ENCODE measurements at regions not wholly inside any gene's neighbourhood (a gene's known extent, or its start where the extent isn't known, plus 50 kb on each side); places are given as distances from the start of the nearest gene placed in this dataset.
"Not testable (repeated sequence)": the region's sequence is repeated elsewhere in the genome, so short reads cannot be mapped to it uniquely, and the experiment has no call there.

DNA sequence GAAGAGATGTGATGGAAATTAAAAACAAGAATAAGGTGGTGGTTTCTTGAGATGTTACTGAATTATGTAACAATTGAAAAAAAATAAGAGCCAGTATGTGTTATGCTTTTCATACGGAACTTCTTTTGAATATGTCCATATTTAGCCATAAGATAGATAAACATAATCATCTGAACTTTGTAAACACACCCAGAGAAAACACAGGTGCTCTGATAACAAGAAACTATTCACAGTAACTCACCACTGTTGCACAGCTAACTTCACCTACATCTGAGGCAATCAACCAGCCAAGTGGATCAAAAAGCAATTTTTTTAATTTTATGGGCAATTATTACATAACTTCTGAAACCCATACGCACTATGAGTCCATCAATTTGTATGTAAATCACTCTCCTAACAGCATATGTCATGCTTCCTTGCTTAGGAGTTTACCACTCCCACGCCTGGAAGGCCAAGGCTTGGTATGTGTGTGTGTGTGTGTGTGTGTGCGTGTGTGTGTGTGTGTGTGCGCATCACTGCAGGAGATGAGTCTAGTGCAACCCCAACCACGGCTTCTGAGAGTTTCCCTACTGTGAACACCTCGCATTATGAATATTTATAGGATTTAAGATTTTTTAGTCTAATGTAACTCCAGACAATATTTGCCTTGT, 443.4 kb downstream of the BCAT1 start:
- H3K4me1 ChIP-seq (ENCODE audit: control insufficient read depth, insufficient read depth, low read length) = peaks cover 7% of the 10 kb centered on the region; the same call in 1 of the 2 replicates
- H3K9ac ChIP-seq (ENCODE audit: low read depth, low read length) = no peak overlapping the region
- no peaks in the 10 kb centered on the region for H3K36me3 ChIP-seq (ENCODE audit: control insufficient read depth, insufficient read depth, low read length)
- H3K9me3 ChIP-seq (ENCODE audit: control insufficient read depth, insufficient read depth, low read length) = no peaks in the 10 kb centered on the region
- no peak overlapping the region for H3K27ac ChIP-seq (ENCODE audit: low read depth, low read length)
- no peak overlapping the region for H3K4me3 ChIP-seq (ENCODE audit: low read depth, low read length)
- no peaks in the 10 kb centered on the region for H3K27me3 ChIP-seq (ENCODE audit: control insufficient read depth, insufficient read depth, low read length)

- not testable (repeated sequence) for H3K27me3 ChIP-seq (ENCODE audit: control insufficient read depth, insufficient read depth, low read length); H3K36me3 ChIP-seq (ENCODE audit: control insufficient read depth, insufficient read depth, low read length); H3K9me3 ChIP-seq (ENCODE audit: control insufficient read depth, insufficient read depth, low read length); H3K9ac ChIP-seq (ENCODE audit: low read depth, low read length); H3K4me1 ChIP-seq (ENCODE audit: control insufficient read depth, insufficient read depth, low read length); H3K4me3 ChIP-seq (ENCODE audit: low read depth, low read length); H3K27ac ChIP-seq (ENCODE audit: low read depth, low read length)
Observed at GRCh38 chr12:24503477-24503876, 445.4 kb downstream of the BCAT1 start.

- H3K9ac ChIP-seq (ENCODE audit: low read depth, low read length) = no peak overlapping the region
- H3K4me3 ChIP-seq (ENCODE audit: low read depth, low read length) = no peak overlapping the region
- no peaks in the 10 kb centered on the region for H3K27me3 ChIP-seq (ENCODE audit: control insufficient read depth, insufficient read depth, low read length)
- no peak overlapping the region for H3K27ac ChIP-seq (ENCODE audit: low read depth, low read length)
- H3K9me3 ChIP-seq (ENCODE audit: control insufficient read depth, insufficient read depth, low read length) = no peaks in the 10 kb centered on the region
- H3K4me1 ChIP-seq (ENCODE audit: control insufficient read depth, insufficient read depth, low read length) = peaks cover 9% of the 10 kb centered on the region; the same call in 1 of the 2 replicates
- H3K36me3 ChIP-seq (ENCODE audit: control insufficient read depth, insufficient read depth, low read length) = no peaks in the 10 kb centered on the region
Observed at GRCh38 chr12:24500831-24501230, 448.1 kb downstream of the BCAT1 start.

GRCh38 chr12:24500421-24500820, 448.5 kb downstream of the BCAT1 start:
- no peak overlapping the region for H3K9ac ChIP-seq (ENCODE audit: low read depth, low read length)

GRCh38 chr12:24499151-24500146, 449.5 kb downstream of the BCAT1 start:
- H3K9ac ChIP-seq (ENCODE audit: low read depth, low read length) = no peak overlapping the region
- no peak overlapping the region for H3K27ac ChIP-seq (ENCODE audit: low read depth, low read length)
- H3K36me3 ChIP-seq (ENCODE audit: control insufficient read depth, insufficient read depth, low read length) = no peaks in the 10 kb centered on the region
- no peak overlapping the region for H3K4me3 ChIP-seq (ENCODE audit: low read depth, low read length)
- no peaks in the 10 kb centered on the region for H3K27me3 ChIP-seq (ENCODE audit: control insufficient read depth, insufficient read depth, low read length)
- no peaks in the 10 kb centered on the region for H3K9me3 ChIP-seq (ENCODE audit: control insufficient read depth, insufficient read depth, low read length)
- peaks cover 9% of the 10 kb centered on the region; the same call in 1 of the 2 replicates for H3K4me1 ChIP-seq (ENCODE audit: control insufficient read depth, insufficient read depth, low read length)

More at GRCh38 chr12:24500421-24500820, 448.5 kb downstream of the BCAT1 start:
- H3K4me1 ChIP-seq (ENCODE audit: control insufficient read depth, insufficient read depth, low read length) = peaks cover 9% of the 10 kb centered on the region; the same call in 1 of the 2 replicates
- no peaks in the 10 kb centered on the region for H3K27me3 ChIP-seq (ENCODE audit: control insufficient read depth, insufficient read depth, low read length)
- no peaks in the 10 kb centered on the region for H3K9me3 ChIP-seq (ENCODE audit: control insufficient read depth, insufficient read depth, low read length)
- no peak overlapping the region for H3K4me3 ChIP-seq (ENCODE audit: low read depth, low read length)
- no peaks in the 10 kb centered on the region for H3K36me3 ChIP-seq (ENCODE audit: control insufficient read depth, insufficient read depth, low read length)
- H3K27ac ChIP-seq (ENCODE audit: low read depth, low read length) = no peak overlapping the region

DNA sequence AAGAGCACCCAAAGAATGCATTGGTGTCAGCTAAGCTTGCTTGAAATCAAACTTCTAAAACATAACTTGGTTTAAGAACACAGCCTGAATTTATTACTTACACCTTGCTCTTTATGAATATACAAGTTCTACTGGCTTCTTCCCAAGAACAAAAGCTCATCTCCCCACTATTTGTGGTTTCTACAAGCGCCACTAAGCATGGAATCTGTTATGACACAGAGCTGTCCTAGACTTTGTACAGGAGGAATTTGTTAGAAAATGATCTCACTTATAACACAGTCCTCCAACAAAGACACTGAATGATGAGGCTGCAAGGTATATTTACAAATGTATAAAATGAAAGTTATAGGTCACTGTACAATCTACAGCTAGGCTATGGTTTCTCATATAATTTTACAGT, 452.1 kb downstream of the BCAT1 start:
- H3K27ac ChIP-seq (ENCODE audit: low read depth, low read length) = no peak overlapping the region

GRCh38 chr12:24494401-24494800, 454.5 kb downstream of the BCAT1 start:
- H3K27me3 ChIP-seq (ENCODE audit: control insufficient read depth, insufficient read depth, low read length) = no peaks in the 10 kb centered on the region
- H3K9ac ChIP-seq (ENCODE audit: low read depth, low read length) = no peak overlapping the region
- H3K36me3 ChIP-seq (ENCODE audit: control insufficient read depth, insufficient read depth, low read length) = no peaks in the 10 kb centered on the region
- H3K4me1 ChIP-seq (ENCODE audit: control insufficient read depth, insufficient read depth, low read length) = no peaks in the 10 kb centered on the region; the same call in 1 of the 2 replicates
- H3K27ac ChIP-seq (ENCODE audit: low read depth, low read length) = no peak overlapping the region
- no peak overlapping the region for H3K4me3 ChIP-seq (ENCODE audit: low read depth, low read length)
- H3K9me3 ChIP-seq (ENCODE audit: control insufficient read depth, insufficient read depth, low read length) = no peaks in the 10 kb centered on the region

More for the DNA sequence above, 452.1 kb downstream of the BCAT1 start:
- Histone ChIP-seq H3K9ac (ENCODE audit: low read depth, low read length) (no peak overlapping the region), H3K4me3 (ENCODE audit: low read depth, low read length) (no peak overlapping the region), H3K36me3 (ENCODE audit: control insufficient read depth, insufficient read depth, low read length) (no peaks in the 10 kb centered on the region), H3K9me3 (ENCODE audit: control insufficient read depth, insufficient read depth, low read length) (no peaks in the 10 kb centered on the region), H3K27me3 (ENCODE audit: control insufficient read depth, insufficient read depth, low read length) (no peaks in the 10 kb centered on the region), H3K4me1 (ENCODE audit: control insufficient read depth, insufficient read depth, low read length) (peaks cover 9% of the 10 kb centered on the region; the same call in 1 of the 2 replicates)

DNA sequence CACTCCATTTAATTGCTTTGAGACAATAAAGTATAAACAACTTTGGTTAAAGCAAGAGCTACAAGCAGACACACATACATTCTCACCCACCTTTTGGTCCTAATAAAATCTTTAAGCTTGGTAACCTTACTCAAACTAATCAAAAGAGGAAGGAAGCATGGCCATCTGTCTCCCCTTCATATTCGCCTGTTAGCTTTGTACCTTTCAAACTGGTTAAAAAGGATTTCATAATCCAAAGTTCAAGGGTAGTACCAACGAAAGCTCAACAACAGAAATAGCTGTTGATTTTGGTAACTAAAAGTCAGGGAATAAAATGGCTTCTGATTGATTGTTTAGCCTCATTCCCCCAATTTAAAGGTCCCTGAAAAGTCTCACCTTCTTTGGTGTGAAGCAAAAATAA, 456.9 kb downstream of the BCAT1 start:
- Histone ChIP-seq H3K9me3 (ENCODE audit: control insufficient read depth, insufficient read depth, low read length) (no peaks in the 10 kb centered on the region), H3K27ac (ENCODE audit: low read depth, low read length) (no peak overlapping the region), H3K9ac (ENCODE audit: low read depth, low read length) (no peak overlapping the region), H3K4me1 (ENCODE audit: control insufficient read depth, insufficient read depth, low read length) (no peaks in the 10 kb centered on the region; the same call in 1 of the 2 replicates), H3K36me3 (ENCODE audit: control insufficient read depth, insufficient read depth, low read length) (no peaks in the 10 kb centered on the region), H3K27me3 (ENCODE audit: control insufficient read depth, insufficient read depth, low read length) (no peaks in the 10 kb centered on the region), H3K4me3 (ENCODE audit: low read depth, low read length) (no peak overlapping the region)

GRCh38 chr12:24489939-24490338, 459.0 kb downstream of the BCAT1 start:
- Histone ChIP-seq H3K27ac (ENCODE audit: low read depth, low read length) (no peak overlapping the region), H3K9ac (ENCODE audit: low read depth, low read length) (no peak overlapping the region), H3K27me3 (ENCODE audit: control insufficient read depth, insufficient read depth, low read length) (no peaks in the 10 kb centered on the region), H3K36me3 (ENCODE audit: control insufficient read depth, insufficient read depth, low read length) (no peaks in the 10 kb centered on the region), H3K4me3 (ENCODE audit: low read depth, low read length) (no peak overlapping the region), H3K9me3 (ENCODE audit: control insufficient read depth, insufficient read depth, low read length) (no peaks in the 10 kb centered on the region), H3K4me1 (ENCODE audit: control insufficient read depth, insufficient read depth, low read length) (no peaks in the 10 kb centered on the region)

- H3K9me3 ChIP-seq (ENCODE audit: control insufficient read depth, insufficient read depth, low read length) = no peaks in the 10 kb centered on the region
- H3K9ac ChIP-seq (ENCODE audit: low read depth, low read length) = no peak overlapping the region
- no peaks in the 10 kb centered on the region for H3K27me3 ChIP-seq (ENCODE audit: control insufficient read depth, insufficient read depth, low read length)
- no peak overlapping the region for H3K27ac ChIP-seq (ENCODE audit: low read depth, low read length)
- no peaks in the 10 kb centered on the region for H3K36me3 ChIP-seq (ENCODE audit: control insufficient read depth, insufficient read depth, low read length)
- no peaks in the 10 kb centered on the region for H3K4me1 ChIP-seq (ENCODE audit: control insufficient read depth, insufficient read depth, low read length)
- H3K4me3 ChIP-seq (ENCODE audit: low read depth, low read length) = no peak overlapping the region
Observed at GRCh38 chr12:24488906-24489619, 459.8 kb downstream of the BCAT1 start.

Measured in HUES48 (cell line).